ENCODE measurements at regions not wholly inside any gene's neighbourhood (a gene's known extent, or its start where the extent isn't known, plus 50 kb on each side); places are given as distances from the start of the nearest gene placed in this dataset.
A peak's percentile ranks its signal among the peaks of the same experiment; 100 is the strongest.

DNA sequence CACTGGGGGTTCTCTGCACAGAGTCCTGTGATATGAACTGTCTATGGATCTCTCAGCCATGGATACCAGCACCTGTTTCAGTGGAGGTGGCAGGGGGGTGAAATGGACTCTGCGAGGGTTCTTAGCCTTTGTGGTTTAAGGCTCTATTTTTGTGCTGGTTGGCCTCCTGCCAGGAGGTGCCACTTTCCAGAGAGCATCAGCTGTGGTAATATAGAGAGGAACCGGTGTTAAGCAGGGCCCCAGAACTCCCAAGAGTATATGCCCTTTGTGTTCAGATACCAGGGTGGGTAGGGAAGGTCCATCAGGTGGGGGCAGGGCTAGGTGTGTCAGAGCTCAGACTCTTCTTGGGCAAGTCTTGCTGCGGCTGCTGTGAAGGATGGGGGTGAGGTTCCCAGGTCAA, 330.0 kb upstream of the PLD5 start:
- FAIRE-seq (no peak), ATAC-seq (no peak), DNase-seq (ENCODE audit: low spot score) (no peak)
- H3K4me3 ChIP-seq (replicated peaks in 1 of 3; ENCODE audit: insufficient read depth in 1 of 3, low read depth in 2 of 3, low read length in 3 of 3), result no peak overlapping the region
- no peak overlapping the region for H3K9ac ChIP-seq (ENCODE audit: insufficient read depth, low read depth, low read length)
- WGBS (ENCODE audit: low lambda C conversion rate), result 6% methylated on average over 2 of the region's 3 CpGs
- no peaks in the 10 kb centered on the region for H3K79me2 ChIP-seq (ENCODE audit: insufficient read depth, low read length)
- no peaks in the 10 kb centered on the region for H3K4me1 ChIP-seq (ENCODE audit: insufficient read depth, low read length)
- no peaks in the 10 kb centered on the region; the same call in 1 of the 2 replicates for H3K9me3 ChIP-seq (ENCODE audit: low read length)
- BruUV-seq (replicated peaks), result no TSS peak
- H4K20me1 ChIP-seq (ENCODE audit: insufficient read depth, low read length), result no peaks in the 10 kb centered on the region
- ChIA-PET POLR2A (no interaction called here), CTCF (ENCODE audit: low intra/inter-chr PET ratio, low total read pairs) (no interaction called here)
- H3K36me3 ChIP-seq (replicated peaks in 1 of 2; ENCODE audit: control insufficient read depth in 1 of 2, insufficient read depth in 2 of 2, low read length in 2 of 2), result no peaks in the 10 kb centered on the region
- H3K27me3 ChIP-seq (ENCODE audit: control insufficient read depth in 1 of 2, insufficient read depth in 2 of 2, low read length in 2 of 2), result no peaks in the 10 kb centered on the region; a peak in 1 of 5 replicates
- no peak overlapping the region for H3K4me2 ChIP-seq (ENCODE audit: low read depth, low read length)
- H2AFZ ChIP-seq (ENCODE audit: low read length), result no peak overlapping the region
- no peak for TF ChIP-seq ZNF746 (CRISPR knock-in tag; IDR thresholded peaks at IDR 0.05)
- TF ChIP-seq ZNF569 (CRISPR knock-in tag; IDR thresholded peaks at IDR 0.05; ENCODE audit: borderline replicate concordance), result no peak
- no peak for TF ChIP-seq FLYWCH1 (CRISPR knock-in tag; IDR thresholded peaks at IDR 0.05)
- TF ChIP-seq ZNF7 (CRISPR knock-in tag; IDR thresholded peaks at IDR 0.05), result no peak
- H3K27ac ChIP-seq (ENCODE audit: extremely low read length, insufficient read depth, low read length), result no peak overlapping the region
- intact Hi-C loops (cut with micrococcal nuclease; ENCODE audit: unreplicated experiment) (no loop called here), in situ Hi-C loops (cut with HindIII; ENCODE audit: extremely low pct_ligation_motif_present, low pct_unique_long_range_greater_than_20kb) (no loop called here)

DNA sequence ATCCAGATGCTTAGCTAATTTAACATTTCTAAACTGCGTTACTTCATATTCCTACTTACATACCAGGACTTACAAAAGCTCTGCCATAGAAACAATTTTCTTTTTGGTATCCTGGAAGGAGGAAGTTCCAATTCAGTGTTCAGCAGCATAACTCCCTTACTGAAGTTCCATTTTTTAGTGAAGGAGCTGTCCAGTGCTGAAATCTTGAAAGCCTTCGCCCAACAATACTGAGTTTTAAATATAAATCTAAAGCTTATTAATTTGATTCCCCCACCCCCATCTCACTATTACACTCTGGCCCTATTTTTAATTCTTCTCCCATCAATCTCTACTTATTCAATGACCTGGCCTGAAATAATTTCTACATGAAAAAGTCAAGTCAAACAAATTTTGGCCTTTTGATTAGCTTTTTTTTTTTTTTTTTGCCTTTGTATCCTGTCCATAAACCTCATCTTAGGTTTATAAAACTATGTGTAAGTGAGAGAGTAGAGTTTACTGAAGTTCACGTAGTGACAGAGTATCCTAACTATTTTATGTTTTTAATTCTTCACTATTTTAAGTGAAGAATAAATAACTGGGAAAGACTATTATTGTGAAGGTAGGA, 323.0 kb upstream of the PLD5 start:
- ATAC-seq (no peak), DNase-seq (ENCODE audit: low spot score) (no peak), FAIRE-seq (no peak)
- no peaks in the 10 kb centered on the region for H3K79me2 ChIP-seq (ENCODE audit: insufficient read depth, low read length)
- POLR2A ChIA-PET, result no interaction called here
- no peaks in the 10 kb centered on the region; the same call in 1 of the 2 replicates for H3K9me3 ChIP-seq (ENCODE audit: low read length)
- no peaks in the 10 kb centered on the region for H3K36me3 ChIP-seq (replicated peaks in 1 of 2; ENCODE audit: control insufficient read depth in 1 of 2, insufficient read depth in 2 of 2, low read length in 2 of 2)
- no peaks in the 10 kb centered on the region for H3K27me3 ChIP-seq (ENCODE audit: control insufficient read depth in 1 of 2, insufficient read depth in 2 of 2, low read length in 2 of 2)
- H4K20me1 ChIP-seq (ENCODE audit: insufficient read depth, low read length), result no peaks in the 10 kb centered on the region
- in situ Hi-C loops (cut with HindIII; ENCODE audit: extremely low pct_ligation_motif_present, low pct_unique_long_range_greater_than_20kb), result loop anchor here (25.0 kb wide), 1 partner anchor 465 kb away; no protein-coding TSS in a partner anchor
- H2AFZ ChIP-seq (ENCODE audit: low read length), result no peak overlapping the region
- 3% methylated on average over 3 of the region's 3 CpGs for whole genome bisulfite sequencing (ENCODE audit: low lambda C conversion rate)
- H3K27ac ChIP-seq (ENCODE audit: extremely low read length, insufficient read depth, low read length), result no peak overlapping the region
- BruUV-seq (replicated peaks), result no TSS peak
- H3K4me3 ChIP-seq (replicated peaks in 1 of 3; ENCODE audit: insufficient read depth in 1 of 3, low read depth in 2 of 3, low read length in 3 of 3), result no peak overlapping the region
- H3K9ac ChIP-seq (ENCODE audit: insufficient read depth, low read depth, low read length), result no peak overlapping the region
- H3K4me1 ChIP-seq (ENCODE audit: insufficient read depth, low read length), result no peaks in the 10 kb centered on the region
- intact Hi-C loops (cut with micrococcal nuclease; ENCODE audit: unreplicated experiment), result no loop called here
- H3K4me2 ChIP-seq (ENCODE audit: low read depth, low read length), result no peak overlapping the region
- CTCF ChIA-PET (ENCODE audit: low intra/inter-chr PET ratio, low total read pairs), result no interaction called here
- TF ChIP-seq FOXM1 (CRISPR knock-in tag; IDR thresholded peaks at IDR 0.05) (no peak), ZNF510 (CRISPR knock-in tag; IDR thresholded peaks at IDR 0.05; ENCODE audit: low read depth) (no peak), MIER2 (CRISPR knock-in tag; IDR thresholded peaks at IDR 0.05) (peak; percentile 95), ZNF260 (CRISPR knock-in tag; IDR thresholded peaks at IDR 0.05; ENCODE audit: borderline replicate concordance, low read depth) (no peak), CBX2 (IDR thresholded peaks at IDR 0.05; ENCODE audit: low read depth, low read length) (no peak), CBX2 (CRISPR knock-in tag; IDR thresholded peaks at IDR 0.05; ENCODE audit: low read depth) (no peak), PPARG (CRISPR knock-in tag; conservative IDR thresholded peaks at IDR 0.05) (no peak), ZNF672 (CRISPR knock-in tag; IDR thresholded peaks at IDR 0.05) (no peak)
- TF ChIP-seq, protein P1, sequence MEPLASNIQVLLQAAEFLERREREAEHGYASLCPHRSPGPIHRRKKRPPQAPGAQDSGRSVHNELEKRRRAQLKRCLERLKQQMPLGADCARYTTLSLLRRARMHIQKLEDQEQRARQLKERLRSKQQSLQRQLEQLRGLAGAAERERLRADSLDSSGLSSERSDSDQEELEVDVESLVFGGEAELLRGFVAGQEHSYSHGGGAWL (CRISPR knock-in tag; IDR thresholded peaks at IDR 0.05), result no peak
- TF ChIP-seq, protein P2, sequence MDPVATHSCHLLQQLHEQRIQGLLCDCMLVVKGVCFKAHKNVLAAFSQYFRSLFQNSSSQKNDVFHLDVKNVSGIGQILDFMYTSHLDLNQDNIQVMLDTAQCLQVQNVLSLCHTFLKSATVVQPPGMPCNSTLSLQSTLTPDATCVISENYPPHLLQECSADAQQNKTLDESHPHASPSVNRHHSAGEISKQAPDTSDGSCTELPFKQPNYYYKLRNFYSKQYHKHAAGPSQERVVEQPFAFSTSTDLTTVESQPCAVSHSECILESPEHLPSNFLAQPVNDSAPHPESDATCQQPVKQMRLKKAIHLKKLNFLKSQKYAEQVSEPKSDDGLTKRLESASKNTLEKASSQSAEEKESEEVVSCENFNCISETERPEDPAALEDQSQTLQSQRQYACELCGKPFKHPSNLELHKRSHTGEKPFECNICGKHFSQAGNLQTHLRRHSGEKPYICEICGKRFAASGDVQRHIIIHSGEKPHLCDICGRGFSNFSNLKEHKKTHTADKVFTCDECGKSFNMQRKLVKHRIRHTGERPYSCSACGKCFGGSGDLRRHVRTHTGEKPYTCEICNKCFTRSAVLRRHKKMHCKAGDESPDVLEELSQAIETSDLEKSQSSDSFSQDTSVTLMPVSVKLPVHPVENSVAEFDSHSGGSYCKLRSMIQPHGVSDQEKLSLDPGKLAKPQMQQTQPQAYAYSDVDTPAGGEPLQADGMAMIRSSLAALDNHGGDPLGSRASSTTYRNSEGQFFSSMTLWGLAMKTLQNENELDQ (CRISPR knock-in tag; IDR thresholded peaks at IDR 0.05; ENCODE audit: borderline replicate concordance), result no peak
- TF ChIP-seq, protein P3, sequence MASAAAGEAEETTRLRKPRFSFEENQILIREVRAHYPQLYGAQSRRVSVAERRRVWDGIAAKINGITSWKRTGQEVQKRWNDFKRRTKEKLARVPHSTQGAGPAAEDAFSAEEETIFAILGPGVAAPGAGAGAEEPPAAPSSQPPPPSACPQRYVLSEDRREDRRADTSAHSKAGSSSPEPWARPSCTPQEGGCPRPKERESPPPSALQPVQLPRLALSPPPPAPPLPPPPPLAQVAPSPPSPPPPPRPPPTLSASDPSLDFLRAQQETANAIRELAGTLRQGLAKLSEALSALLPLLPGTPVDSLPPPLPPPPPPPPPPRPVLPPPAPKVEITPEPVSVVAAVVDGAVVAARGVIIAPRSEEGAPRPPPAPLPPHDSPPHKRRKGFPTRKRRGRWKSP (CRISPR knock-in tag; IDR thresholded peaks at IDR 0.05), result no peak
- TF ChIP-seq, protein P4, sequence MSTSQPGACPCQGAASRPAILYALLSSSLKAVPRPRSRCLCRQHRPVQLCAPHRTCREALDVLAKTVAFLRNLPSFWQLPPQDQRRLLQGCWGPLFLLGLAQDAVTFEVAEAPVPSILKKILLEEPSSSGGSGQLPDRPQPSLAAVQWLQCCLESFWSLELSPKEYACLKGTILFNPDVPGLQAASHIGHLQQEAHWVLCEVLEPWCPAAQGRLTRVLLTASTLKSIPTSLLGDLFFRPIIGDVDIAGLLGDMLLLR (CRISPR knock-in tag; IDR thresholded peaks at IDR 0.05), result no peak
